ENCODE measurements at regions not wholly inside any gene's neighbourhood (a gene's known extent, or its start where the extent isn't known, plus 50 kb on each side); places are given as distances from the start of the nearest gene placed in this dataset.

DNA sequence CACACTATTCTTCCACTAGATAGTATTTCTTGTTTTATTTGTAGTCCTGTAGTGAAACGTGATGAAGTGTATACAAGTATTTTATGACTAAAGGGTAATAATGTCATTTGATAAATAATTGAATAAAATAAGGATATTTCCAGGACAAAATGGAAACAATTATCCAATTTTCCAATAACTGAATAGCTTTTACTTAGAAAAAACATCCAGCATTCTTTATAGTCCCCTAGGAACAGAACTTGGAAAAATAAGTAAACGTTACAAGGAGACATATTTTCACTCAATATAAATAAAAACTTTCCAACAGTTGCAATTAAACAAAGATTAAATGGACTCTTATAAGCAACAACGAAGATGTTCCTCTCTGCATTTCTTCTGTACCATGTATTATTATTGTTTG is 566.0 kb downstream of the TMA16 start:
- Histone ChIP-seq H4K20me1 (ENCODE audit: insufficient read depth, low read length) (no peaks in the 10 kb centered on the region), H2AFZ (ENCODE audit: low read depth, low read length) (no peak overlapping the region), H3K9ac (ENCODE audit: low read length) (no peak overlapping the region), H3K4me2 (ENCODE audit: low read length) (no peak overlapping the region), H3K9me3 (ENCODE audit: insufficient read depth, low read length) (peaks cover 7% of the 10 kb centered on the region), H3K79me2 (ENCODE audit: low read length) (no peaks in the 10 kb centered on the region), H3K4me1 (ENCODE audit: low read length) (peaks cover 30% of the 10 kb centered on the region), H3K36me3 (replicated peaks; ENCODE audit: low read depth, low read length) (peaks cover 29% of the 10 kb centered on the region), H3K4me3 (ENCODE audit: low read length) (no peak overlapping the region), H3K27me3 (ENCODE audit: low read depth, low read length) (no peaks in the 10 kb centered on the region), H3K27ac (ENCODE audit: low read length) (no peak overlapping the region)
- TF ChIP-seq CTCF (IDR thresholded peaks at IDR 0.05; ENCODE audit: low read depth, low read length) (no peak), EZH2phosphoT487 (IDR thresholded peaks at IDR 0.05; ENCODE audit: low read depth) (no peak)

DNA sequence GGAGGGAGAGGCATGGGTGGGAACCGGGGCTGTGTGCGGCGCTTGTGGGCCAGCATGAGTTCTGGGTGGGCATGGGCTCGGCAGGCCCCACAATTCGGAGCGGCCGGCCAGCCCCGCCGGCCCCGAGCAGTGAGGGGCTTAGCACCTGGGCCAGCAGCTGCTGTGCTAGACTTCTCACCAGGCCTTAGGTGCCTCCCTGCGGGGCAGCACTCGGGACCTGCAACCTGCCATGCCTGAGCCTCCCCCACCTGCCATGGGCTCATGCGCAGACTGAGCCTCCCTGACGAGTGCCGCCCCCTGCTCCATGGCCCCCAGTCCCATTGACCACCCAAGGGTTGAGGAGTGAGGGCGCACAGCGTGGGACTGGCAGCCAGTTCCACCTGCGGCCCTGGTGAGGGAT is 573.9 kb downstream of the TMA16 start:
- H3K4me3 ChIP-seq (ENCODE audit: low read length): no peak overlapping the region

GRCh38 chr4:164070625-164071024 is 576.1 kb downstream of the TMA16 start:
- Histone ChIP-seq H3K4me3 (ENCODE audit: low read length) (no peak overlapping the region), H3K9ac (ENCODE audit: low read length) (no peak overlapping the region), H3K9me3 (ENCODE audit: insufficient read depth, low read length) (peaks cover 3% of the 10 kb centered on the region; the same call in 1 of the 2 replicates), H3K4me1 (ENCODE audit: low read length) (peaks cover 5% of the 10 kb centered on the region), H3K27me3 (ENCODE audit: low read depth, low read length) (no peaks in the 10 kb centered on the region), H3K27ac (ENCODE audit: low read length) (no peak overlapping the region), H3K36me3 (replicated peaks; ENCODE audit: low read depth, low read length) (peaks cover 6% of the 10 kb centered on the region), H3K79me2 (ENCODE audit: low read length) (no peaks in the 10 kb centered on the region), H2AFZ (ENCODE audit: low read depth, low read length) (no peak overlapping the region), H3K4me2 (ENCODE audit: low read length) (no peak overlapping the region), H4K20me1 (ENCODE audit: insufficient read depth, low read length) (no peaks in the 10 kb centered on the region)
- TF ChIP-seq EZH2phosphoT487 (IDR thresholded peaks at IDR 0.05; ENCODE audit: low read depth) (no peak), CTCF (IDR thresholded peaks at IDR 0.05; ENCODE audit: low read depth, low read length) (no peak)

More for the DNA sequence above, 573.9 kb downstream of the TMA16 start:
- Histone ChIP-seq H3K4me2 (ENCODE audit: low read length) (no peak overlapping the region), H3K9ac (ENCODE audit: low read length) (no peak overlapping the region), H3K79me2 (ENCODE audit: low read length) (no peaks in the 10 kb centered on the region), H3K27me3 (ENCODE audit: low read depth, low read length) (no peaks in the 10 kb centered on the region), H4K20me1 (ENCODE audit: insufficient read depth, low read length) (no peaks in the 10 kb centered on the region), H3K36me3 (replicated peaks; ENCODE audit: low read depth, low read length) (peaks cover 12% of the 10 kb centered on the region), H3K4me1 (ENCODE audit: low read length) (peaks cover 22% of the 10 kb centered on the region), H2AFZ (ENCODE audit: low read depth, low read length) (no peak overlapping the region), H3K27ac (ENCODE audit: low read length) (no peak overlapping the region), H3K9me3 (ENCODE audit: insufficient read depth, low read length) (peaks cover 3% of the 10 kb centered on the region)
- TF ChIP-seq CTCF (IDR thresholded peaks at IDR 0.05; ENCODE audit: low read depth, low read length) (no peak), EZH2phosphoT487 (IDR thresholded peaks at IDR 0.05; ENCODE audit: low read depth) (no peak)

DNA sequence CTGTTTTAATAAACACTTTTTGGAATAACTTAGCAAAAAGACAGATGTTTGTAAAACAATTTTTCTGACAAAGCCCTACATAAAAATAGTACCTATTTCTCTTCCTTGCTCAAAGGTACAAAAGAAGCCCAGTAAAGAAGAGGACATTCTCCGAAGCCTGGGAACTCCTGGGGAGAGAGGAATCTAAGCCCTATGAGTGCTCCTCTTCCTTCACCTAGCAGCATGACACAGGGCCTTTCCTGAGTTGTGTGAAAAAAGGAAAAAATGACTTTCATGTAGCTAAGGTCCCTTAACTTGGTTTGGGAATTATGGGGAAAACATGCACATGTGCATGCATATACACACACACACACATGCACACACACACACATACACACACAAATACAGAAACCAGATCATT is 586.9 kb downstream of the TMA16 start:
- Histone ChIP-seq H3K27me3 (ENCODE audit: low read depth, low read length) (no peaks in the 10 kb centered on the region), H3K27ac (ENCODE audit: low read length) (no peak overlapping the region), H3K79me2 (ENCODE audit: low read length) (no peaks in the 10 kb centered on the region), H3K4me2 (ENCODE audit: low read length) (no peak overlapping the region), H3K9me3 (ENCODE audit: insufficient read depth, low read length) (no peaks in the 10 kb centered on the region), H4K20me1 (ENCODE audit: insufficient read depth, low read length) (no peaks in the 10 kb centered on the region), H3K36me3 (replicated peaks; ENCODE audit: low read depth, low read length) (no peaks in the 10 kb centered on the region), H3K9ac (ENCODE audit: low read length) (no peak overlapping the region), H2AFZ (ENCODE audit: low read depth, low read length) (no peak overlapping the region), H3K4me1 (ENCODE audit: low read length) (no peaks in the 10 kb centered on the region), H3K4me3 (ENCODE audit: low read length) (no peak overlapping the region)
- no peak for TF ChIP-seq CTCF (IDR thresholded peaks at IDR 0.05; ENCODE audit: low read depth, low read length)
- TF ChIP-seq EZH2phosphoT487 (IDR thresholded peaks at IDR 0.05; ENCODE audit: low read depth): no peak

Measured in OCI-LY3 (cell line).